NB4 (cell line): ENCODE measurements at regions not wholly inside any gene's neighbourhood (a gene's known extent, or its start where the extent isn't known, plus 50 kb on each side); places are given as distances from the start of the nearest gene placed in this dataset.

ENCODE experiments used
- CTCF ChIP-seq: IDR thresholded peaks from one replicate; pipeline ENCODE4 v1.5.1; 2012; ENCODE audit warnings: low read depth, low read length
- POLR2A ChIP-seq: IDR thresholded peaks from 2 replicates; pipeline ENCODE4 v1.6.1; 2011; ENCODE audit warnings: mild to moderate bottlenecking; ENCODE audit not compliant: insufficient read length; ENCODE audit errors: extremely low read depth

DNA sequence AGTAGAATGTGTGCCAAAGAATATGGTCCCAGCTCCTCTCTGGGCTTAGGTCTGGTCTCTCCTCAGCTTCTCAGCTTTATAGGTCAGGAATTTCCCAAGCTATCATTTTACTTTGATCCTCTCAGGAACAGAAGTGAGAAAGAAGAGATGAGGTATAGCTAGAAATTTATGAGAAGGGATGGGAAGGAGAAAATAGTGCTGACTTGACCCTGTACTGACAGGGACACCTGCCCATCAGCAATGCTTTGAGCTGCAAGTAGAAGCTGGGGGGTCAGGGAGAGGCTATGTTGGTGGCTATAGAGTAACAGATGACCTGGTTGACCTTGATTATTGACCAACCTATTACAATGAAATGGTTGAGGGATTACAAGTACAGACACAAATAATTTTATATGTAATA is 75.0 kb downstream of the XCL2 start:
- TF ChIP-seq CTCF, result no peak
- TF ChIP-seq POLR2A, result no peak
